B cell (primary cell): ENCODE measurements at regions not wholly inside any gene's neighbourhood (a gene's known extent, or its start where the extent isn't known, plus 50 kb on each side); places are given as distances from the start of the nearest gene placed in this dataset.

ENCODE experiments used
- ATAC-seq: fragments of 200-7000 bp; cut with Tn5 transposase; one replicate; pipeline ENCODE4 v1.10.0; 2021; ENCODE audit warnings: low read depth, mild to moderate bottlenecking, moderate number of reproducible peaks, moderate library complexity
- CTCF ChIA-PET: fragments of 350-600 bp; sonication (Branson Sonifier 250); formaldehyde crosslinking; loops from one replicate; lab custom pipeline; 2021; ENCODE audit warnings: antibody characterized with exemption, inconsistent platforms; lab: Charles Lee
- POLR2A ChIA-PET: fragments of 350-600 bp; sonication (Branson Sonifier 250); formaldehyde crosslinking; loops from one replicate; lab custom pipeline; 2021; ENCODE audit warnings: antibody characterized with exemption; lab: Charles Lee
- DNase-seq: peaks from one replicate; pipeline ENCODE4 v3.0.0; 2013
- H2AFZ ChIP-seq: 2 replicates; pipeline ENCODE4 v1.6.1; 2012; ENCODE audit warnings: mild to moderate bottlenecking, low read depth, low read length; ENCODE audit not compliant: insufficient read depth, poor library complexity, severe bottlenecking
- H3K27ac ChIP-seq, 2 donors: 1 replicate in 1 of 2; 2 replicates in 1 of 2; pipeline ENCODE4 v1.5.1; 2012 to 2013; ENCODE audit warnings: low read length in 2 of 2, mild to moderate bottlenecking in 2 of 2, moderate library complexity in 1 of 2
- H3K27me3 ChIP-seq, 4 experiments: fragments of 200-600 bp in 1 of 4; sonication (generic) in 1 of 4; replicated peaks in 1 of 4; 1 replicate in 2 of 4; 2 replicates in 2 of 4; pipeline versions ENCODE4 v1.6.1 to v1.7.0; 2013 to 2016; ENCODE audit warnings: low read length in 3 of 4, mild to moderate bottlenecking in 2 of 4, mixed read lengths in 1 of 4, moderate library complexity in 1 of 4; ENCODE audit not compliant: insufficient read depth in 4 of 4, control insufficient read depth in 3 of 4; ENCODE audit errors: control extremely low read depth in 1 of 4
- H3K36me3 ChIP-seq, 2 experiments: replicated peaks in 1 of 2; 1 replicate in 1 of 2; 2 replicates in 1 of 2; pipeline versions ENCODE4 v1.6.1 to v1.7.1; 2013; ENCODE audit warnings: low read length in 1 of 2; ENCODE audit not compliant: insufficient read depth in 2 of 2, control insufficient read depth in 1 of 2; ENCODE audit errors: control extremely low read depth in 1 of 2, extremely low read depth in 1 of 2
- H3K4me1 ChIP-seq, 2 donors: fragments of 200-600 bp in 1 of 2; sonication (generic) in 1 of 2; 1 replicate in 1 of 2; 2 replicates in 1 of 2; pipeline versions ENCODE4 v1.5.1 to v1.6.1; 2013 to 2017; ENCODE audit warnings: low read length in 2 of 2; ENCODE audit not compliant: control insufficient read depth in 2 of 2, insufficient read depth in 2 of 2
- H3K4me2 ChIP-seq: replicated peaks from 2 replicates; pipeline ENCODE3; 2012; ENCODE audit warnings: mild to moderate bottlenecking, low read depth, low read length; ENCODE audit not compliant: poor library complexity, severe bottlenecking
- H3K4me3 ChIP-seq, 5 experiments: fragments of 200-600 bp in 1 of 5; sonication (generic) in 1 of 5; 1 replicate in 3 of 5; 2 replicates in 2 of 5; pipeline versions ENCODE4 v1.5.1 to v1.7.0; 2011 to 2016; ENCODE audit warnings: low read length in 4 of 5, mild to moderate bottlenecking in 4 of 5, low read depth in 2 of 5, control low read depth in 1 of 5, moderate library complexity in 1 of 5; ENCODE audit not compliant: insufficient read depth in 1 of 5; ENCODE audit errors: control extremely low read depth in 1 of 5, extremely low read depth in 1 of 5
- H3K79me2 ChIP-seq: fragments of 200-600 bp; sonication (generic); one replicate; pipeline ENCODE4 v1.6.0; 2016; ENCODE audit warnings: low read length; ENCODE audit not compliant: control insufficient read depth, insufficient read depth
- H3K9ac ChIP-seq: fragments of 200-600 bp; sonication (generic); 2 replicates; pipeline ENCODE4 v1.6.1; 2017; ENCODE audit warnings: mild to moderate bottlenecking, low read length, moderate library complexity
- H3K9me3 ChIP-seq, 3 donors: one replicate each; pipeline versions ENCODE4 v1.6.1 to v1.7.1; 2013; ENCODE audit warnings: low read length in 2 of 3; ENCODE audit not compliant: control insufficient read depth in 2 of 3, insufficient read depth in 1 of 3; ENCODE audit errors: control extremely low read depth in 1 of 3
- H4K20me1 ChIP-seq: 2 replicates; pipeline ENCODE4 v1.6.0; 2012; ENCODE audit warnings: mild to moderate bottlenecking, low read length; ENCODE audit not compliant: insufficient read depth, control insufficient read depth, poor library complexity, severe bottlenecking
- H3K27ac Mint-ChIP-seq: one replicate; pipeline ENCODE4 v1.8.0; 2021; ENCODE audit warnings: mixed read lengths
- H3K27me3 Mint-ChIP-seq: one replicate; pipeline ENCODE4 v1.8.0; 2021; ENCODE audit warnings: mixed read lengths
- H3K4me1 Mint-ChIP-seq: one replicate; pipeline ENCODE4 v1.8.0; 2021; ENCODE audit warnings: mixed read lengths
- H3K4me3 Mint-ChIP-seq: one replicate; pipeline ENCODE4 v1.8.0; 2021; ENCODE audit warnings: mixed read lengths
- H3K9me3 Mint-ChIP-seq: one replicate; pipeline ENCODE4 v1.8.0; 2022; ENCODE audit warnings: mixed read lengths; ENCODE audit not compliant: insufficient read depth
- CTCF ChIP-seq: fragments of 200-600 bp; IDR thresholded peaks from one replicate; pipeline ENCODE4 v1.8.0; 2022; ENCODE audit warnings: antibody characterized with exemption, mild to moderate bottlenecking
- EZH2 ChIP-seq: IDR thresholded peaks from 2 replicates; pipeline ENCODE4 v1.6.1; 2012; ENCODE audit warnings: borderline replicate concordance, low read depth, mild to moderate bottlenecking, moderate library complexity, low read length; ENCODE audit not compliant: insufficient read depth, poor library complexity, severe bottlenecking
- WGBS: methylation state at CpG from one replicate; pipeline ENCODE4 v1.1.5; 2013; ENCODE audit warnings: missing lambda C conversion rate; ENCODE audit not compliant: insufficient coverage; 5-methylcytosine and 5-hydroxymethylcytosine counted together
- intact Hi-C: fragments of 100-400 bp; cut with micrococcal nuclease; formaldehyde crosslinking; loops from one replicate; pipeline ENCODE4 v1.10.0; 2022

GRCh38 chr14:35944847-35945246 lies 118.7 kb downstream of the BRMS1L start:
- H3K4me3 Mint-ChIP-seq: no peak overlapping the region
- H3K9me3 Mint-ChIP-seq: no peaks in the 10 kb centered on the region
- H3K36me3 ChIP-seq: no peaks in the 10 kb centered on the region
- H3K27ac Mint-ChIP-seq: no peak overlapping the region
- H3K27ac ChIP-seq: no peak overlapping the region
- no peaks in the 10 kb centered on the region for H3K27me3 ChIP-seq
- no peak overlapping the region for H3K4me3 ChIP-seq
- ATAC-seq: no peak
- WGBS: 86% methylated on average over 4 of the region's 5 CpGs
- CTCF ChIA-PET: no interaction called here
- no peaks in the 10 kb centered on the region for H4K20me1 ChIP-seq
- no peak for TF ChIP-seq EZH2
- H3K79me2 ChIP-seq: no peaks in the 10 kb centered on the region
- no peak overlapping the region for H2AFZ ChIP-seq
- H3K4me1 Mint-ChIP-seq: no peaks in the 10 kb centered on the region
- no peak overlapping the region for H3K9ac ChIP-seq
- DNase-seq: no peak
- POLR2A ChIA-PET: no interaction called here
- H3K4me1 ChIP-seq: no peaks in the 10 kb centered on the region
- H3K9me3 ChIP-seq: no peaks in the 10 kb centered on the region
- H3K4me2 ChIP-seq: no peak overlapping the region
- intact Hi-C loops: no loop called here
- H3K27me3 Mint-ChIP-seq: peaks cover 17% of the 10 kb centered on the region

GRCh38 chr14:35940291-35940690 lies 114.2 kb downstream of the BRMS1L start:
- no CpG with 5 or more reads among the region's 4 CpGs for WGBS
- no peak overlapping the region for H3K4me3 Mint-ChIP-seq
- Histone ChIP-seq H3K4me1 (no peaks in the 10 kb centered on the region), H3K27ac (no peak overlapping the region), H3K27me3 (peaks cover 0 to 2% (median 0%) of the 10 kb centered on the region in 4 experiments), H4K20me1 (no peaks in the 10 kb centered on the region), H3K36me3 (no peaks in the 10 kb centered on the region), H2AFZ (no peak overlapping the region), H3K9ac (no peak overlapping the region), H3K79me2 (no peaks in the 10 kb centered on the region), H3K4me2 (no peak overlapping the region), H3K4me3 (no peak overlapping the region), H3K9me3 (no peaks in the 10 kb centered on the region)
- H3K9me3 Mint-ChIP-seq: no peaks in the 10 kb centered on the region
- ChIA-PET POLR2A (no interaction called here), CTCF (no interaction called here)
- TF ChIP-seq CTCF: no peak
- no peak for TF ChIP-seq EZH2
- no peaks in the 10 kb centered on the region for H3K4me1 Mint-ChIP-seq
- peaks cover 22% of the 10 kb centered on the region for H3K27me3 Mint-ChIP-seq
- ATAC-seq: no peak
- intact Hi-C loops: no loop called here
- H3K27ac Mint-ChIP-seq: no peak overlapping the region
- DNase-seq: no peak
